A549 (cell line): ENCODE measurements at regions not wholly inside any gene's neighbourhood (a gene's known extent, or its start where the extent isn't known, plus 50 kb on each side); places are given as distances from the start of the nearest gene placed in this dataset.

Experiments
- ATAC-seq, 2 experiments: fragments of 200-7000 bp in 1 of 2; fragments of >200 bp in 1 of 2; cut with Nextera tagmentation in 1 of 2; cut with Tn5 transposase in 1 of 2; 3 replicates each; pipeline versions ENCODE4 v1.8.0 to v1.9.1; 2018 to 2020; ENCODE audit warnings: mild to moderate bottlenecking in 1 of 2, moderate library complexity in 1 of 2
- CTCF ChIA-PET: fragments of 300-600 bp; sonication (Branson Sonifier 250); formaldehyde crosslinking; extraction: SDS; loops from one replicate; lab custom pipeline; 2021; ENCODE audit warnings: antibody characterized with exemption, inconsistent platforms; lab: Yijun Ruan, JAX
- POLR2A ChIA-PET: fragments of 350-600 bp; formaldehyde crosslinking; extraction: SDS; loops from one replicate; lab custom pipeline; 2021; ENCODE audit warnings: antibody characterized with exemption, inconsistent platforms; lab: Yijun Ruan, JAX
- DNase-seq, 2 experiments: peaks; one replicate each; pipeline versions ENCODE4 v3.0.0 to v3.0.0-alpha.2; 2011 to 2016; ENCODE audit warnings: low read depth in 1 of 2, low spot score in 1 of 2
- FAIRE-seq: peaks from 2 replicates; lab custom pipeline; 2011; peaks lifted over from hg19 to GRCh38; lab: Jason Lieb, UNC
- H3K27ac ChIP-seq, 2 experiments: fragments of >200 bp; sonication (Bioruptor Twin); formaldehyde crosslinking; 3 replicates each; pipeline ENCODE4 v1.5.1; 2016 to 2017
- H3K4me1 ChIP-seq: fragments of >200 bp; sonication (Bioruptor Twin); formaldehyde crosslinking; 3 replicates; pipeline ENCODE4 v1.6.1; 2016
- H3K4me2 ChIP-seq: fragments of >200 bp; sonication (Bioruptor Twin); formaldehyde crosslinking; 3 replicates; pipeline ENCODE4 v1.6.1; 2016
- H3K4me3 ChIP-seq: fragments of >200 bp; sonication (Bioruptor Twin); formaldehyde crosslinking; 3 replicates; pipeline ENCODE4 v1.5.1; 2016
- H3K9me3 ChIP-seq: fragments of >200 bp; sonication (Bioruptor Twin); formaldehyde crosslinking; 3 replicates; pipeline ENCODE4 v1.6.1; 2016
- CTCF ChIP-seq: fragments of >200 bp; sonication (Bioruptor Twin); formaldehyde crosslinking; IDR thresholded peaks from 3 replicates; pipeline ENCODE4 v1.5.1; 2016
- E2F6 ChIP-seq: IDR thresholded peaks from 2 replicates; pipeline ENCODE4 v1.6.1; 2012; ENCODE audit warnings: low read depth, borderline replicate concordance
- EHF ChIP-seq: fragments of 250-450 bp; sonication (Bioruptor Pico); IDR thresholded peaks from 2 replicates; pipeline ENCODE4 v1.5.0; 2020; ENCODE audit warnings: mild to moderate bottlenecking
- EP300 ChIP-seq, 2 experiments: fragments of >200 bp; sonication (Bioruptor Twin); formaldehyde crosslinking; IDR thresholded peaks; 2 replicates in 1 of 2; 3 replicates in 1 of 2; pipeline ENCODE4 v1.6.1; 2016 to 2017
- FOSL2 ChIP-seq, 2 experiments: fragments of 450-650 bp in 1 of 2; fragments of >200 bp in 1 of 2; sonication (Bioruptor Twin) in 1 of 2; formaldehyde crosslinking; IDR thresholded peaks; 2 replicates each; pipeline versions ENCODE4 v1.5.0 to v1.6.1; 2016 to 2020; ENCODE audit warnings: mild to moderate bottlenecking in 1 of 2, moderate library complexity in 1 of 2
- FOXS1 ChIP-seq: fragments of 250-450 bp; sonication (Bioruptor Pico); IDR thresholded peaks from 2 replicates; pipeline ENCODE4 v1.5.0; 2020; ENCODE audit warnings: mild to moderate bottlenecking, moderate library complexity
- GATA3 ChIP-seq: IDR thresholded peaks from 2 replicates; pipeline ENCODE4 v1.6.1; 2012; ENCODE audit warnings: borderline replicate concordance
- HMGXB4 ChIP-seq: fragments of 250-450 bp; sonication (Bioruptor Pico); IDR thresholded peaks from 2 replicates; pipeline ENCODE4 v1.5.0; 2021; ENCODE audit warnings: mild to moderate bottlenecking, moderate library complexity, borderline replicate concordance
- HOXA7 ChIP-seq: fragments of 250-450 bp; sonication (Bioruptor Pico); IDR thresholded peaks from 2 replicates; pipeline ENCODE4 v1.5.0; 2020; ENCODE audit warnings: mild to moderate bottlenecking, moderate library complexity
- HOXB13 ChIP-seq: fragments of 250-450 bp; sonication (Bioruptor Pico); IDR thresholded peaks from 2 replicates; pipeline ENCODE4 v1.5.0; 2020; ENCODE audit warnings: low read depth, mild to moderate bottlenecking, moderate library complexity
- JUN ChIP-seq, 2 experiments: fragments of >200 bp; sonication (Bioruptor Twin); formaldehyde crosslinking; IDR thresholded peaks; 2 replicates in 1 of 2; 3 replicates in 1 of 2; pipeline ENCODE4 v1.6.1; 2016 to 2017
- KDM5A ChIP-seq: fragments of 200-600 bp; sonication (generic); IDR thresholded peaks from 2 replicates; pipeline ENCODE4 v1.6.1; 2016; ENCODE audit warnings: antibody characterized with exemption, mild to moderate bottlenecking
- MAFK ChIP-seq: fragments of 450-650 bp; IDR thresholded peaks from 2 replicates; pipeline ENCODE4 v1.6.1; 2014; ENCODE audit not compliant: partially characterized antibody
- MAZ ChIP-seq: fragments of 150-350 bp; IDR thresholded peaks from 2 replicates; pipeline ENCODE4 v1.6.1; 2014; ENCODE audit warnings: antibody characterized with exemption, low read depth, low read length, borderline replicate concordance
- MYC ChIP-seq: IDR thresholded peaks from 2 replicates; pipeline ENCODE4 v1.6.1; 2012; ENCODE audit warnings: mild to moderate bottlenecking, inconsistent platforms, low read length, improper control_type of control experiment, borderline replicate concordance
- NPAS2 ChIP-seq: fragments of 250-450 bp; sonication (Bioruptor Pico); IDR thresholded peaks from 2 replicates; pipeline ENCODE4 v1.8.0; 2022; ENCODE audit warnings: mild to moderate bottlenecking, moderate library complexity, borderline replicate concordance
- NR3C1 ChIP-seq: fragments of >200 bp; sonication (Bioruptor Twin); formaldehyde crosslinking; IDR thresholded peaks from 3 replicates; pipeline ENCODE4 v1.6.1; 2017
- REST ChIP-seq: fragments of 200-600 bp; sonication (generic); IDR thresholded peaks from 2 replicates; pipeline ENCODE4 v1.6.1; 2016; ENCODE audit warnings: antibody characterized with exemption, mild to moderate bottlenecking, moderate library complexity
- RFX5 ChIP-seq: fragments of 450-650 bp; IDR thresholded peaks from 2 replicates; pipeline ENCODE4 v1.7.1; 2014; ENCODE audit warnings: antibody characterized with exemption, mild to moderate bottlenecking, moderate library complexity
- TFCP2L1 ChIP-seq: fragments of 250-450 bp; sonication (Bioruptor Pico); IDR thresholded peaks from 2 replicates; pipeline ENCODE4 v1.5.0; 2021; ENCODE audit warnings: mild to moderate bottlenecking
- ZNF302 ChIP-seq: fragments of 250-450 bp; sonication (Bioruptor Pico); IDR thresholded peaks from 2 replicates; pipeline ENCODE4 v1.9.0; 2021; ENCODE audit warnings: inconsistent platforms, mild to moderate bottlenecking, moderate library complexity
- WGBS: methylation state at CpG from one replicate; pipeline ENCODE4 v1.1.6; 2017; ENCODE audit errors: missing lambda C conversion rate; 5-methylcytosine and 5-hydroxymethylcytosine counted together

- H3K4me3 ChIP-seq: no peak overlapping the region
- peaks cover 14% of the 10 kb centered on the region; the same call in 2 of the 3 replicates for H3K9me3 ChIP-seq
- ATAC-seq (no peak), FAIRE-seq (no peak), DNase-seq (no peak)
- 73% methylated on average over 7 of the region's 7 CpGs for WGBS
- H3K4me1 ChIP-seq: no peaks in the 10 kb centered on the region
- H3K27ac ChIP-seq: no peak overlapping the region
- TF ChIP-seq HMGXB4 (CRISPR knock-in tag): no peak
- TF ChIP-seq REST: no peak
- no peak for TF ChIP-seq FOXS1
- ChIA-PET POLR2A (no interaction called here), CTCF (interaction anchor here (0.6 to 3.7 kb wide), 10 partner anchors 10 to 514 kb away, joined by 3 to 22 read pairs (median 4); no protein-coding TSS in a partner anchor)
- H3K4me2 ChIP-seq: no peak overlapping the region
Measured at GRCh38 chr11:70756756-70757155, 358.4 kb downstream of the CTTN start.

- no peak for FAIRE-seq
- CTCF ChIA-PET: interaction anchor here (0.6 to 3.7 kb wide), 3 partner anchors 14 to 291 kb away, joined by 3 to 22 read pairs (median 3); no protein-coding TSS in a partner anchor
- POLR2A ChIA-PET: no interaction called here
- no peak overlapping the region for H3K4me2 ChIP-seq
- H3K4me1 ChIP-seq: no peaks in the 10 kb centered on the region
- TF ChIP-seq EP300 (IDR thresholded peaks at IDR 0.05) (no peak), MAFK (no peak), ZNF302 (CRISPR knock-in tag) (no peak), RFX5 (no peak), GATA3 (no peak), HOXB13 (CRISPR knock-in tag) (no peak), FOSL2 (IDR thresholded peaks at IDR 0.05) (no peak), FOSL2 (CRISPR knock-in tag; IDR thresholded peaks at IDR 0.05) (no peak), EHF (CRISPR knock-in tag) (no peak), REST (no peak), MAZ (no peak), CTCF (no peak), KDM5A (no peak), NR3C1 (no peak), MYC (no peak), NPAS2 (CRISPR knock-in tag) (no peak), E2F6 (no peak), HOXA7 (CRISPR knock-in tag) (no peak), TFCP2L1 (CRISPR knock-in tag) (no peak), JUN (IDR thresholded peaks at IDR 0.05) (no peak)
- TF ChIP-seq, all 56 proteins: peak for 0
- Histone ChIP-seq H3K27ac (no peak overlapping the region), H3K9me3 (peaks cover 14% of the 10 kb centered on the region; the same call in 2 of the 3 replicates), H3K4me3 (no peak overlapping the region)
- DNase-seq (no peak), ATAC-seq (no peak)
- 83% methylated on average over 8 of the region's 8 CpGs for WGBS
Measured at GRCh38 chr11:70757241-70757640, 358.9 kb downstream of the CTTN start.
